HG03025 (cell line): ENCODE measurements at regions not wholly inside any gene's neighbourhood (a gene's known extent, or its start where the extent isn't known, plus 50 kb on each side); places are given as distances from the start of the nearest gene placed in this dataset.

Source experiments
- ATAC-seq: cut with Tn5 transposase; IDR thresholded peaks from one replicate; pipeline ENCODE4 v1.9.1; 2021; ENCODE audit warnings: mild to moderate bottlenecking, moderate library complexity; ENCODE audit not compliant: unreplicated experiment, low FRiP score

GRCh38 chr20:11406877-11407276 is 510.8 kb upstream of the BTBD3 start:
- no peak for ATAC-seq

- ATAC-seq, result no peak
These were observed 508.1 kb upstream of the BTBD3 start for GRCh38 chr20:11409561-11409960.

- no peak for ATAC-seq
These were observed 505.9 kb upstream of the BTBD3 start for GRCh38 chr20:11411765-11412164.

GRCh38 chr20:11426948-11427347 is 490.7 kb upstream of the BTBD3 start:
- ATAC-seq, result no peak

GRCh38 chr20:11429168-11429567 is 488.5 kb upstream of the BTBD3 start:
- ATAC-seq, result no peak

GRCh38 chr20:11429889-11430519 is 487.7 kb upstream of the BTBD3 start:
- ATAC-seq, result no peak

- ATAC-seq, result no peak
These were observed 487.0 kb upstream of the BTBD3 start for GRCh38 chr20:11430652-11431051.

- no peak for ATAC-seq
These were observed 486.1 kb upstream of the BTBD3 start for GRCh38 chr20:11431621-11432020.

- ATAC-seq, result no peak
These were observed 485.3 kb upstream of the BTBD3 start for GRCh38 chr20:11432407-11432806.

- no peak for ATAC-seq
These were observed 481.4 kb upstream of the BTBD3 start for GRCh38 chr20:11436113-11436905.

GRCh38 chr20:11437090-11437489 is 480.6 kb upstream of the BTBD3 start:
- no peak for ATAC-seq

- ATAC-seq, result no peak
These were observed 479.9 kb upstream of the BTBD3 start for GRCh38 chr20:11437611-11438380.

GRCh38 chr20:11438412-11438811 is 479.3 kb upstream of the BTBD3 start:
- ATAC-seq, result no peak

GRCh38 chr20:11443382-11444119 is 474.1 kb upstream of the BTBD3 start:
- ATAC-seq, result no peak

- no peak for ATAC-seq
These were observed 472.5 kb upstream of the BTBD3 start for GRCh38 chr20:11445161-11445560.

- no peak for ATAC-seq
These were observed 471.8 kb upstream of the BTBD3 start for GRCh38 chr20:11445891-11446290.

GRCh38 chr20:11447371-11448100 is 470.2 kb upstream of the BTBD3 start:
- no peak for ATAC-seq

GRCh38 chr20:11448554-11448953 is 469.1 kb upstream of the BTBD3 start:
- no peak for ATAC-seq

- no peak for ATAC-seq
These were observed 465.9 kb upstream of the BTBD3 start for GRCh38 chr20:11451793-11452291.

GRCh38 chr20:11452326-11452725 is 465.4 kb upstream of the BTBD3 start:
- ATAC-seq, result no peak
